H9 (cell line): ENCODE measurements at regions not wholly inside any gene's neighbourhood (a gene's known extent, or its start where the extent isn't known, plus 50 kb on each side); places are given as distances from the start of the nearest gene placed in this dataset.

Experiments used
- DNase-seq: peaks from one replicate; pipeline ENCODE4 v3.0.0-alpha.2; 2017
- H2AFZ ChIP-seq: one replicate; pipeline ENCODE4 v1.6.1; 2013; ENCODE audit warnings: mild to moderate bottlenecking, low read length, control low read depth, moderate library complexity
- H2AK5ac ChIP-seq: 2 replicates; pipeline ENCODE4 v1.6.1; 2013; ENCODE audit warnings: low read length, control low read depth, mixed read lengths; ENCODE audit not compliant: insufficient read length
- H2BK120ac ChIP-seq: one replicate; pipeline ENCODE4 v1.6.1; 2013; ENCODE audit warnings: low read depth, mild to moderate bottlenecking, low read length, control low read depth, inconsistent platforms; ENCODE audit not compliant: poor library complexity, severe bottlenecking
- H2BK12ac ChIP-seq: 2 replicates; pipeline ENCODE4 v1.6.1; 2013; ENCODE audit warnings: low read length, control low read depth, mixed read lengths, low read depth; ENCODE audit not compliant: insufficient read length
- H2BK15ac ChIP-seq: 2 replicates; pipeline ENCODE4 v1.6.1; 2013; ENCODE audit warnings: low read depth, low read length, control low read depth
- H2BK20ac ChIP-seq: one replicate; pipeline ENCODE4 v1.6.1; 2013; ENCODE audit warnings: low read depth, mild to moderate bottlenecking, low read length, control low read depth, inconsistent platforms; ENCODE audit not compliant: poor library complexity, severe bottlenecking
- H2BK5ac ChIP-seq: 2 replicates; pipeline ENCODE4 v1.6.1; 2013; ENCODE audit warnings: low read length, control low read depth, mixed read lengths; ENCODE audit not compliant: insufficient read length
- H3K14ac ChIP-seq: 2 replicates; pipeline ENCODE4 v1.6.1; 2013; ENCODE audit warnings: low read length, control low read depth; ENCODE audit not compliant: insufficient read depth
- H3K18ac ChIP-seq: 2 replicates; pipeline ENCODE4 v1.6.1; 2013; ENCODE audit warnings: low read depth, mild to moderate bottlenecking, mixed read lengths, low read length, control low read depth; ENCODE audit not compliant: insufficient read length
- H3K23ac ChIP-seq: 2 replicates; pipeline ENCODE4 v1.6.1; 2013; ENCODE audit warnings: low read length, control low read depth, mixed read lengths, low read depth; ENCODE audit not compliant: insufficient read length
- H3K23me2 ChIP-seq: 2 replicates; pipeline ENCODE4 v1.6.1; 2013; ENCODE audit warnings: low read depth, mild to moderate bottlenecking, mixed read lengths, low read length, control low read depth; ENCODE audit not compliant: insufficient read length, poor library complexity, severe bottlenecking
- H3K27ac ChIP-seq: 2 replicates; pipeline ENCODE4 v1.5.1; 2013; ENCODE audit warnings: low read length, control low read depth, mixed read lengths, low read depth; ENCODE audit not compliant: insufficient read length
- H3K27me3 ChIP-seq: 2 replicates; pipeline ENCODE4 v1.6.1; 2013; ENCODE audit warnings: low read length, control low read depth, inconsistent platforms; ENCODE audit not compliant: insufficient read depth
- H3K4ac ChIP-seq: 2 replicates; pipeline ENCODE4 v1.6.1; 2013; ENCODE audit warnings: low read depth, mild to moderate bottlenecking, control low read depth, inconsistent platforms, low read length, moderate library complexity
- H3K4me1 ChIP-seq: 2 replicates; pipeline ENCODE4 v1.6.1; 2013; ENCODE audit warnings: low read length, control low read depth, inconsistent platforms; ENCODE audit not compliant: insufficient read depth
- H3K4me2 ChIP-seq: 2 replicates; pipeline ENCODE4 v1.6.1; 2013; ENCODE audit warnings: low read length, control low read depth, mixed read lengths; ENCODE audit not compliant: insufficient read length, insufficient read depth
- H3K56ac ChIP-seq: 2 replicates; pipeline ENCODE4 v1.6.1; 2013; ENCODE audit warnings: low read depth, mild to moderate bottlenecking, mixed read lengths, low read length, control low read depth; ENCODE audit not compliant: insufficient read length
- H3K79me1 ChIP-seq: 2 replicates; pipeline ENCODE4 v1.6.1; 2013; ENCODE audit warnings: low read depth, mild to moderate bottlenecking, moderate library complexity, low read length, control low read depth, inconsistent platforms; ENCODE audit not compliant: insufficient read depth, poor library complexity, severe bottlenecking
- H3K79me2 ChIP-seq: 2 replicates; pipeline ENCODE4 v1.6.1; 2013; ENCODE audit warnings: low read length, control low read depth, inconsistent platforms; ENCODE audit not compliant: insufficient read depth
- H3K9ac ChIP-seq: 2 replicates; pipeline ENCODE4 v1.6.1; 2013; ENCODE audit warnings: low read length, control low read depth, mixed read lengths; ENCODE audit not compliant: insufficient read length; ENCODE audit errors: extremely low read depth
- H3K9me3 ChIP-seq: one replicate; pipeline ENCODE4 v1.6.1; 2013; ENCODE audit warnings: low read depth, low read length, inconsistent platforms; ENCODE audit not compliant: control insufficient read depth
- H3T11ph ChIP-seq: one replicate; pipeline ENCODE4 v1.6.1; 2013; ENCODE audit warnings: mild to moderate bottlenecking, low read length, control low read depth, inconsistent platforms
- H4K20me1 ChIP-seq: one replicate; pipeline ENCODE4 v1.6.1; 2013; ENCODE audit not compliant: control insufficient read depth, insufficient read length, insufficient read depth
- H4K5ac ChIP-seq: 2 replicates; pipeline ENCODE4 v1.6.1; 2013; ENCODE audit warnings: low read depth, mild to moderate bottlenecking, mixed read lengths, low read length, control low read depth; ENCODE audit not compliant: insufficient read length
- H4K8ac ChIP-seq: replicated peaks from 2 replicates; pipeline ENCODE4 v1.6.1; 2013; ENCODE audit warnings: low read length, control low read depth, mixed read lengths, low read depth; ENCODE audit not compliant: insufficient read length
- H4K91ac ChIP-seq: 2 replicates; pipeline ENCODE4 v1.6.1; 2013; ENCODE audit warnings: low read depth, mild to moderate bottlenecking, moderate library complexity, mixed read lengths, low read length, control low read depth; ENCODE audit not compliant: insufficient read length
- H3K27ac Mint-ChIP-seq, 3 experiments: 2 replicates in 2 of 3; 3 replicates in 1 of 3; pipeline ENCODE4 v1.8.0; 2020 to 2021; ENCODE audit warnings: mixed read lengths in 3 of 3, mild to moderate bottlenecking in 1 of 3, moderate library complexity in 1 of 3
- H3K27me3 Mint-ChIP-seq: 2 replicates; pipeline ENCODE4 v1.8.0; 2021; ENCODE audit warnings: low read depth, mild to moderate bottlenecking, moderate library complexity, mixed read lengths
- H3K36me3 Mint-ChIP-seq, 3 experiments: 2 replicates in 2 of 3; 3 replicates in 1 of 3; pipeline ENCODE4 v1.8.0; 2020 to 2021; ENCODE audit warnings: low read depth in 3 of 3, mixed read lengths in 3 of 3; ENCODE audit not compliant: insufficient read depth in 1 of 3
- H3K4me1 Mint-ChIP-seq, 2 experiments: 2 replicates each; pipeline ENCODE4 v1.8.0; 2020; ENCODE audit warnings: mixed read lengths in 2 of 2
- H3K4me3 Mint-ChIP-seq, 2 experiments: 2 replicates in 1 of 2; 3 replicates in 1 of 2; pipeline ENCODE4 v1.8.0; 2020 to 2021; ENCODE audit warnings: mild to moderate bottlenecking in 2 of 2, mixed read lengths in 2 of 2, moderate library complexity in 1 of 2
- H3K9me3 Mint-ChIP-seq, 2 experiments: 2 replicates in 1 of 2; 3 replicates in 1 of 2; pipeline ENCODE4 v1.8.0; 2020; ENCODE audit warnings: mild to moderate bottlenecking in 2 of 2, mixed read lengths in 2 of 2, moderate library complexity in 1 of 2
- WGBS: extraction: QIAGEN DNeasy Blood & Tissue Kit; methylation state at CpG from one replicate; pipeline ENCODE4 v1.1.7; 2013; ENCODE audit warnings: missing lambda C conversion rate, low lambda C conversion rate, mixed read lengths; ENCODE audit not compliant: insufficient read length; ENCODE audit errors: extremely low coverage; 5-methylcytosine and 5-hydroxymethylcytosine counted together
- TF ChIP-seq, protein P1 (sequence below): fragments of 200-600 bp; sonication (generic); conservative IDR thresholded peaks from 3 replicates; pipeline ENCODE4 v1.8.0; 2021; ENCODE audit warnings: antibody characterized with exemption, mild to moderate bottlenecking

DNA sequence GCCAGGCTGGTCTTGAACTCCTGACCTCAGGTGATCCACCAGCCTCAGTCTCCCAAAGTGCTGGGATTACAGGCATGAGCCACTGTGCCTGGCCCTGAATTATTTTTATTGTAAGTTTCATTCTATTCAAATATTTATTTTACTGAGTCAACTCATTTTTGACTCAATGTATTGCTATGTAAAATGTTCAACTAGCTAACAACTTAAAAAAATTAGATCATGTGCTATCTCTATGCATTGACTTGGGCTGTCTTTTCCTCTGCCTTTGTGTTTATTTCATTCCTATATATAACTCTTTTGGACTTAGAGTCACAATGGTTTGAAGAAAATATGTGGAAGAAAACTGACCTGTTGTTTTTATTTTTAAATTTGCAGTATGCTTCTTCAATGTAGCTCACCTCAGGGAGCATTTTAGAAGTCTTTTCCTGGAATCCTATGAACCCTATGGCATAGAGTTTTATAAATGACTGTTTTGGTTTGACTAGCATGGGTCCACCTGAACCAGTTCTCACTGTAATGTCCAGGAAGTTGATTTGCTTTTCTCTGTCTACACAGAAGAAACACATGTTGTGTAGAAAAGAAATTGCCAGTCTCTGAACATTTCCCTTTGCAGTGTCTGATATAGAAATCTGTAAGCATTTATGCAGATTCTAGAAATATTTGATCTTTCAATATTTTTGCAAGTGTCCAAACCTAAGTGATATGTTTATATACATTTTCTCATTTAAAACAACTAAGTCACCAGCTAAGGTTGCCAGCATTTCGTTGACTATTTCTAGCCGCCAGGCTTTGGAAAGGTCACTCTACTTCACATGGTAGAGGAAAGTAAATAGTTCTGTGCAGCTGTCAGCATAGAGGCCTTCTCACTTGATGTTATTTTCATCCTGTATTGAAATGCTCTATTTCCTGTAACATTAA is 138.8 kb downstream of the PCSK1 start:
- Histone ChIP-seq H3T11ph (no peak overlapping the region), H4K5ac (no peak overlapping the region), H3K27me3 (no peaks in the 10 kb centered on the region), H2BK20ac (no peak overlapping the region), H3K56ac (no peak overlapping the region), H2AFZ (no peak overlapping the region), H3K79me1 (no peaks in the 10 kb centered on the region), H3K23me2 (no peaks in the 10 kb centered on the region), H4K8ac (no peak overlapping the region), H2BK12ac (no peak overlapping the region), H2BK15ac (no peak overlapping the region), H3K14ac (no peak overlapping the region), H4K91ac (no peak overlapping the region), H3K9me3 (no peaks in the 10 kb centered on the region), H2AK5ac (no peak overlapping the region), H3K9ac (no peak overlapping the region), H3K18ac (no peak overlapping the region), H3K79me2 (no peaks in the 10 kb centered on the region), H3K4me2 (no peak overlapping the region), H3K27ac (no peak overlapping the region), H4K20me1 (no peaks in the 10 kb centered on the region), H3K4me1 (no peaks in the 10 kb centered on the region; the same call in 1 of the 2 replicates), H3K4ac (no peak overlapping the region), H2BK5ac (no peak overlapping the region), H3K23ac (no peak overlapping the region), H2BK120ac (no peak overlapping the region)
- Mint-ChIP-seq H3K27me3 (no peaks in the 10 kb centered on the region), H3K4me1 (peaks cover 0 to 4% of the 10 kb centered on the region in 2 experiments; a peak in 2 of 4 replicates), H3K9me3 (peaks cover 0 to 1% of the 10 kb centered on the region in 2 experiments; a peak in 1 of 5 replicates), H3K36me3 (no peaks in the 10 kb centered on the region; a peak in 1 of 7 replicates), H3K27ac (no peak overlapping the region), H3K4me3 (no peak overlapping the region)
- WGBS = no CpG with 5 or more reads among the region's 2 CpGs
- DNase-seq = no peak
- TF ChIP-seq, protein P1, sequence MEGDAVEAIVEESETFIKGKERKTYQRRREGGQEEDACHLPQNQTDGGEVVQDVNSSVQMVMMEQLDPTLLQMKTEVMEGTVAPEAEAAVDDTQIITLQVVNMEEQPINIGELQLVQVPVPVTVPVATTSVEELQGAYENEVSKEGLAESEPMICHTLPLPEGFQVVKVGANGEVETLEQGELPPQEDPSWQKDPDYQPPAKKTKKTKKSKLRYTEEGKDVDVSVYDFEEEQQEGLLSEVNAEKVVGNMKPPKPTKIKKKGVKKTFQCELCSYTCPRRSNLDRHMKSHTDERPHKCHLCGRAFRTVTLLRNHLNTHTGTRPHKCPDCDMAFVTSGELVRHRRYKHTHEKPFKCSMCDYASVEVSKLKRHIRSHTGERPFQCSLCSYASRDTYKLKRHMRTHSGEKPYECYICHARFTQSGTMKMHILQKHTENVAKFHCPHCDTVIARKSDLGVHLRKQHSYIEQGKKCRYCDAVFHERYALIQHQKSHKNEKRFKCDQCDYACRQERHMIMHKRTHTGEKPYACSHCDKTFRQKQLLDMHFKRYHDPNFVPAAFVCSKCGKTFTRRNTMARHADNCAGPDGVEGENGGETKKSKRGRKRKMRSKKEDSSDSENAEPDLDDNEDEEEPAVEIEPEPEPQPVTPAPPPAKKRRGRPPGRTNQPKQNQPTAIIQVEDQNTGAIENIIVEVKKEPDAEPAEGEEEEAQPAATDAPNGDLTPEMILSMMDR = no peak
